Astrocyte (in vitro differentiated cells and primary cell): ENCODE measurements at regions not wholly inside any gene's neighbourhood (a gene's known extent, or its start where the extent isn't known, plus 50 kb on each side); places are given as distances from the start of the nearest gene placed in this dataset.

Experiments used
- DNase-seq: peaks from one replicate; pipeline ENCODE4 v3.0.0-alpha.2; 2010; ENCODE audit warnings: low read depth
- FAIRE-seq: peaks from 2 replicates; lab custom pipeline; 2011; peaks lifted over from hg19 to GRCh38; lab: Jason Lieb, UNC
- H2AFZ ChIP-seq: 2 replicates; pipeline ENCODE4 v1.6.0; 2012; ENCODE audit warnings: low read depth, low read length, inconsistent platforms
- H3K27ac ChIP-seq: 2 replicates; pipeline ENCODE4 v1.5.1; 2011; ENCODE audit warnings: low read depth, low read length, inconsistent platforms
- H3K27me3 ChIP-seq: 2 replicates; pipeline ENCODE4 v1.6.0; 2011; ENCODE audit warnings: low read length, inconsistent platforms; ENCODE audit not compliant: insufficient read depth
- H3K36me3 ChIP-seq: 2 replicates; pipeline ENCODE4 v1.5.1; 2011; ENCODE audit warnings: low read length, inconsistent platforms; ENCODE audit not compliant: insufficient read depth
- H3K4me1 ChIP-seq: 2 replicates; pipeline ENCODE4 v1.5.1; 2011; ENCODE audit warnings: low read length, inconsistent platforms; ENCODE audit not compliant: insufficient read depth
- H3K4me2 ChIP-seq: 2 replicates; pipeline ENCODE4 v1.6.0; 2012; ENCODE audit warnings: low read length, inconsistent platforms
- H3K4me3 ChIP-seq: 2 replicates; pipeline ENCODE4 v1.5.1; 2011; ENCODE audit warnings: low read depth, mild to moderate bottlenecking, low read length, inconsistent platforms; ENCODE audit not compliant: insufficient read depth
- H3K79me2 ChIP-seq: 2 replicates; pipeline ENCODE4 v1.6.0; 2012; ENCODE audit warnings: mild to moderate bottlenecking, low read length, inconsistent platforms; ENCODE audit not compliant: insufficient read depth
- H3K9ac ChIP-seq: 2 replicates; pipeline ENCODE4 v1.6.0; 2012; ENCODE audit warnings: mild to moderate bottlenecking, low read length, inconsistent platforms
- H3K9me3 ChIP-seq: 2 replicates; pipeline ENCODE4 v1.5.1; 2012; ENCODE audit warnings: low read depth, mild to moderate bottlenecking, low read length, inconsistent platforms; ENCODE audit not compliant: insufficient read depth
- H4K20me1 ChIP-seq: 2 replicates; pipeline ENCODE4 v1.6.0; 2012; ENCODE audit warnings: low read length, inconsistent platforms; ENCODE audit not compliant: insufficient read depth
- H3K27ac Mint-ChIP-seq: one replicate; pipeline ENCODE4 v1.8.0; 2021; ENCODE audit warnings: mild to moderate bottlenecking, mixed read lengths; ENCODE audit not compliant: unreplicated experiment
- H3K27me3 Mint-ChIP-seq: one replicate; pipeline ENCODE4 v1.8.0; 2021; ENCODE audit warnings: low read depth, mixed read lengths; ENCODE audit not compliant: unreplicated experiment
- H3K36me3 Mint-ChIP-seq: one replicate; pipeline ENCODE4 v1.8.0; 2021; ENCODE audit warnings: low read depth, mixed read lengths; ENCODE audit not compliant: unreplicated experiment
- H3K4me1 Mint-ChIP-seq: one replicate; pipeline ENCODE4 v1.8.0; 2021; ENCODE audit warnings: low read depth, mixed read lengths; ENCODE audit not compliant: unreplicated experiment
- H3K4me3 Mint-ChIP-seq: one replicate; pipeline ENCODE4 v1.8.0; 2021; ENCODE audit warnings: mild to moderate bottlenecking, moderate library complexity, mixed read lengths; ENCODE audit not compliant: unreplicated experiment
- H3K9me3 Mint-ChIP-seq: one replicate; pipeline ENCODE4 v1.8.0; 2021; ENCODE audit warnings: mild to moderate bottlenecking, mixed read lengths; ENCODE audit not compliant: unreplicated experiment
- CTCF ChIP-seq: IDR thresholded peaks from 2 replicates; pipeline ENCODE4 v1.5.1; 2011; ENCODE audit warnings: low read depth, mild to moderate bottlenecking, inconsistent platforms, low read length, moderate library complexity; ENCODE audit not compliant: insufficient read depth
- EZH2 ChIP-seq: IDR thresholded peaks from 2 replicates; pipeline ENCODE4 v1.6.1; 2012; ENCODE audit warnings: mild to moderate bottlenecking, low read length, inconsistent platforms; ENCODE audit not compliant: insufficient read depth

GRCh38 chr6:42509765-42510164 is 54.1 kb upstream of the UBR2 start:
- Mint-ChIP-seq H3K4me3 (no peak overlapping the region), H3K9me3 (no peaks in the 10 kb centered on the region), H3K36me3 (no peaks in the 10 kb centered on the region), H3K4me1 (peaks cover 13% of the 10 kb centered on the region), H3K27me3 (no peaks in the 10 kb centered on the region), H3K27ac (no peak overlapping the region)
- Histone ChIP-seq H3K79me2 (no peaks in the 10 kb centered on the region), H3K9me3 (no peaks in the 10 kb centered on the region), H3K9ac (no peak overlapping the region), H3K36me3 (no peaks in the 10 kb centered on the region), H3K4me3 (no peak overlapping the region), H3K27me3 (no peaks in the 10 kb centered on the region), H3K4me2 (no peak overlapping the region), H2AFZ (no peak overlapping the region), H4K20me1 (no peaks in the 10 kb centered on the region), H3K27ac (no peak overlapping the region), H3K4me1 (peaks cover 6% of the 10 kb centered on the region)
- no peak for DNase-seq
- FAIRE-seq, result no peak
- TF ChIP-seq EZH2 (no peak), CTCF (no peak)

GRCh38 chr6:42509256-42509655 is 54.6 kb upstream of the UBR2 start:
- Mint-ChIP-seq H3K27ac (no peak overlapping the region), H3K9me3 (no peaks in the 10 kb centered on the region), H3K4me3 (no peak overlapping the region), H3K36me3 (no peaks in the 10 kb centered on the region), H3K4me1 (peaks cover 13% of the 10 kb centered on the region), H3K27me3 (no peaks in the 10 kb centered on the region)
- no peak for FAIRE-seq
- no peak overlapping the region for H3K4me2 ChIP-seq
- no peak overlapping the region for H3K27ac ChIP-seq
- H3K36me3 ChIP-seq, result no peaks in the 10 kb centered on the region
- TF ChIP-seq EZH2 (no peak), CTCF (no peak)
- no peaks in the 10 kb centered on the region for H3K27me3 ChIP-seq
- H3K79me2 ChIP-seq, result no peaks in the 10 kb centered on the region
- no peaks in the 10 kb centered on the region for H3K9me3 ChIP-seq
- H3K4me1 ChIP-seq, result peaks cover 6% of the 10 kb centered on the region
- no peak overlapping the region for H2AFZ ChIP-seq
- no peak for DNase-seq
- H3K4me3 ChIP-seq, result no peak overlapping the region
- no peaks in the 10 kb centered on the region for H4K20me1 ChIP-seq
- no peak overlapping the region for H3K9ac ChIP-seq

- Histone ChIP-seq H4K20me1 (no peaks in the 10 kb centered on the region), H3K4me2 (no peak overlapping the region), H3K4me1 (peaks cover 6% of the 10 kb centered on the region), H3K4me3 (no peak overlapping the region), H2AFZ (no peak overlapping the region), H3K9ac (no peak overlapping the region), H3K79me2 (no peaks in the 10 kb centered on the region), H3K36me3 (no peaks in the 10 kb centered on the region), H3K9me3 (no peaks in the 10 kb centered on the region), H3K27me3 (no peaks in the 10 kb centered on the region), H3K27ac (no peak overlapping the region)
- H3K9me3 Mint-ChIP-seq, result no peaks in the 10 kb centered on the region
- peaks cover 13% of the 10 kb centered on the region for H3K4me1 Mint-ChIP-seq
- DNase-seq, result no peak
- no peaks in the 10 kb centered on the region for H3K36me3 Mint-ChIP-seq
- H3K4me3 Mint-ChIP-seq, result no peak overlapping the region
- H3K27ac Mint-ChIP-seq, result no peak overlapping the region
- TF ChIP-seq EZH2 (no peak), CTCF (no peak)
- no peaks in the 10 kb centered on the region for H3K27me3 Mint-ChIP-seq
- no peak for FAIRE-seq
Observed at GRCh38 chr6:42507901-42508300, 55.9 kb upstream of the UBR2 start.
